Stomach (tissue), 8 donors: ENCODE measurements at regions not wholly inside any gene's neighbourhood (a gene's known extent, or its start where the extent isn't known, plus 50 kb on each side); places are given as distances from the start of the nearest gene placed in this dataset.
A peak's percentile ranks its signal among the peaks of the same experiment; 100 is the strongest.
"Not testable (repeated sequence)": the region's sequence is repeated elsewhere in the genome, so short reads cannot be mapped to it uniquely, and the experiment has no call there.

Source experiments
- DNase-seq, 2 donors: peaks; one replicate each; pipeline versions ENCODE4 v3.0.0 to v3.0.0-alpha.2; 2013 to 2019
- H3K27ac ChIP-seq, 5 donors: fragments of 200-600 bp in 4 of 5; sonication (generic) in 4 of 5; one replicate each; pipeline ENCODE4 v1.5.1; 2013 to 2019; ENCODE audit warnings: mild to moderate bottlenecking in 1 of 5, moderate library complexity in 1 of 5
- H3K27me3 ChIP-seq, 3 donors: fragments of 200-600 bp; sonication (generic); one replicate each; pipeline ENCODE4 v1.5.1; 2017 to 2019; ENCODE audit warnings: mixed run types in 1 of 3
- H3K36me3 ChIP-seq, 4 donors: fragments of 200-600 bp; sonication (generic); 1 replicate in 3 of 4; 2 replicates in 1 of 4; pipeline ENCODE4 v1.5.1; 2016 to 2019
- H3K4me1 ChIP-seq, 4 donors: fragments of 200-600 bp; sonication (generic); one replicate each; pipeline ENCODE4 v1.5.1; 2016 to 2019
- H3K4me3 ChIP-seq, 4 donors: fragments of 200-600 bp; sonication (generic) in 3 of 4; one replicate each; pipeline ENCODE4 v1.5.1; 2016 to 2019; ENCODE audit warnings: mild to moderate bottlenecking in 1 of 4
- H3K9me3 ChIP-seq, 4 donors: fragments of 200-600 bp; sonication (generic); one replicate each; pipeline ENCODE4 v1.5.1; 2016 to 2019
- EP300 ChIP-seq: sonication (generic); formaldehyde crosslinking; IDR thresholded peaks from one replicate; pipeline ENCODE4 v1.6.1; 2017; ENCODE audit warnings: antibody characterized with exemption
- POLR2A ChIP-seq, 4 donors: fragments of 450-650 bp; IDR thresholded peaks; one replicate each; pipeline ENCODE4 v1.6.1; 2016; ENCODE audit warnings: antibody characterized with exemption in 4 of 4, control low read depth in 2 of 4, mild to moderate bottlenecking in 1 of 4, moderate library complexity in 1 of 4
- POLR2AphosphoS5 ChIP-seq, 3 donors: sonication (generic); formaldehyde crosslinking; IDR thresholded peaks; one replicate each; pipeline ENCODE4 v1.6.1; 2016; ENCODE audit warnings: antibody characterized with exemption in 3 of 3
- WGBS, 5 donors: extraction: QIAGEN DNeasy Blood & Tissue Kit in 3 of 5; methylation state at CpG; one replicate each; pipeline versions ENCODE4 v1.1.5 to v1.1.7; 2013 to 2018; 5-methylcytosine and 5-hydroxymethylcytosine counted together
- intact Hi-C: fragments of 100-400 bp; cut with DNase I; formaldehyde crosslinking; loops from one replicate; pipeline ENCODE4 v1.15.1; 2023; ENCODE audit warnings: low total_unique reads
- TF ChIP-seq, protein P1 (sequence below), 7 experiments: fragments of 450-650 bp in 4 of 7; fragments of 200-600 bp in 3 of 7; sonication (generic) in 3 of 7; IDR thresholded peaks; one replicate each; pipeline ENCODE4 v1.5.1; 2016 to 2019; ENCODE audit warnings: antibody characterized with exemption in 7 of 7, control low read depth in 2 of 7, mild to moderate bottlenecking in 1 of 7
- donor health status: healthy with polysubstance abuse.
- donor health status: Bipolar disorder and iron deficiency.
- donor health status: healthy.

- H3K4me1 ChIP-seq: peaks cover 20 to 39% (median 28%) of the 10 kb centered on the region in 4 donors
- WGBS, 5 donors: 45 to 60% (median 52%) methylated on average over 4 to 5 of the region's 5 CpGs
- peak; percentile 55 to 63 for DNase-seq
- TF ChIP-seq, protein P1, sequence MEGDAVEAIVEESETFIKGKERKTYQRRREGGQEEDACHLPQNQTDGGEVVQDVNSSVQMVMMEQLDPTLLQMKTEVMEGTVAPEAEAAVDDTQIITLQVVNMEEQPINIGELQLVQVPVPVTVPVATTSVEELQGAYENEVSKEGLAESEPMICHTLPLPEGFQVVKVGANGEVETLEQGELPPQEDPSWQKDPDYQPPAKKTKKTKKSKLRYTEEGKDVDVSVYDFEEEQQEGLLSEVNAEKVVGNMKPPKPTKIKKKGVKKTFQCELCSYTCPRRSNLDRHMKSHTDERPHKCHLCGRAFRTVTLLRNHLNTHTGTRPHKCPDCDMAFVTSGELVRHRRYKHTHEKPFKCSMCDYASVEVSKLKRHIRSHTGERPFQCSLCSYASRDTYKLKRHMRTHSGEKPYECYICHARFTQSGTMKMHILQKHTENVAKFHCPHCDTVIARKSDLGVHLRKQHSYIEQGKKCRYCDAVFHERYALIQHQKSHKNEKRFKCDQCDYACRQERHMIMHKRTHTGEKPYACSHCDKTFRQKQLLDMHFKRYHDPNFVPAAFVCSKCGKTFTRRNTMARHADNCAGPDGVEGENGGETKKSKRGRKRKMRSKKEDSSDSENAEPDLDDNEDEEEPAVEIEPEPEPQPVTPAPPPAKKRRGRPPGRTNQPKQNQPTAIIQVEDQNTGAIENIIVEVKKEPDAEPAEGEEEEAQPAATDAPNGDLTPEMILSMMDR (IDR thresholded peaks at IDR 0.05): no peak
- TF ChIP-seq POLR2A (IDR thresholded peaks at IDR 0.05) (no peak), EP300 (no peak), POLR2AphosphoS5 (IDR thresholded peaks at IDR 0.05) (no peak)
- H3K27me3 ChIP-seq: no peaks in the 10 kb centered on the region
- H3K4me3 ChIP-seq: no peak overlapping the region
- intact Hi-C loops: no loop called here
- H3K36me3 ChIP-seq: no peaks in the 10 kb centered on the region
- H3K9me3 ChIP-seq: no peaks in the 10 kb centered on the region
- peak overlapping the region; percentile 28 to 68 (median 67) for H3K27ac ChIP-seq
Measured at GRCh38 chr2:42999391-42999841, 207.0 kb upstream of the HAAO start.

GRCh38 chr2:42998721-42999120 lies 206.3 kb upstream of the HAAO start:
- WGBS, 5 donors: 94 to 98% (median 96%) methylated on average over 10 of the region's 10 CpGs

DNA sequence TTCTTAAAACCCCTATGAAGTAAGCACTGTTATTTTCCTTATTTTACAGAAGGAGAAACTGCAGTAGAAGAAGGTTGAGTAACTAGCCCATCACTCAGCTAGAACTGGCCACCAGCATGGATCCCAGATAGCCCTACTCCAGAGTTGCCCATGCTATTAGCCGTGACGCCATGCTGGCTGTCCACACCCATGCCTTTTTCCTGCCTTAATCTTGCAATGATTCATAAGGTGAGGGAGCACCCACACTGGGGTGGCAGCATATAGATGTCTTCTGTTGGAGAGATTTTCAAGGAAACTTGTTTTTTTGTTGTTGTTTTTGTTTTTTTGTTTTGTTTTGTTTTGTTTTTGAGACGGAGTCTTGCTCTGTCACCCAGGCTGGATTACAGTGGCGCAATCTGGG lies 204.1 kb upstream of the HAAO start:
- peak in 1 of 2 donors; percentile 25 for DNase-seq
- WGBS, 5 donors: 80 to 96% (median 93%) methylated on average over 4 of the region's 4 CpGs
- H3K27ac ChIP-seq: no peak overlapping the region
- no peak overlapping the region for H3K4me3 ChIP-seq
- intact Hi-C loops: no loop called here
- H3K9me3 ChIP-seq: no peaks in the 10 kb centered on the region
- TF ChIP-seq POLR2A (IDR thresholded peaks at IDR 0.05) (no peak), POLR2AphosphoS5 (IDR thresholded peaks at IDR 0.05) (no peak), EP300 (no peak)
- TF ChIP-seq, protein P1 (IDR thresholded peaks at IDR 0.05): no peak
- no peaks in the 10 kb centered on the region for H3K27me3 ChIP-seq
- no peaks in the 10 kb centered on the region for H3K36me3 ChIP-seq
- peaks cover 13 to 22% (median 15%) of the 10 kb centered on the region in 4 donors for H3K4me1 ChIP-seq

More at GRCh38 chr2:42998721-42999120, 206.3 kb upstream of the HAAO start:
- Histone ChIP-seq H3K4me1 (peaks cover 16 to 35% (median 25%) of the 10 kb centered on the region in 4 donors), H3K9me3 (no peaks in the 10 kb centered on the region), H3K27me3 (no peaks in the 10 kb centered on the region), H3K36me3 (no peaks in the 10 kb centered on the region), H3K27ac (peak overlapping the region in 4 of 5 donors; percentile 59 to 68 (median 68)), H3K4me3 (no peak overlapping the region)
- TF ChIP-seq, protein P1 (IDR thresholded peaks at IDR 0.05): no peak
- no peak for TF ChIP-seq POLR2A (IDR thresholded peaks at IDR 0.05)
- TF ChIP-seq EP300: no peak
- TF ChIP-seq POLR2AphosphoS5 (IDR thresholded peaks at IDR 0.05): no peak
- intact Hi-C loops: no loop called here
- DNase-seq: no peak

DNA sequence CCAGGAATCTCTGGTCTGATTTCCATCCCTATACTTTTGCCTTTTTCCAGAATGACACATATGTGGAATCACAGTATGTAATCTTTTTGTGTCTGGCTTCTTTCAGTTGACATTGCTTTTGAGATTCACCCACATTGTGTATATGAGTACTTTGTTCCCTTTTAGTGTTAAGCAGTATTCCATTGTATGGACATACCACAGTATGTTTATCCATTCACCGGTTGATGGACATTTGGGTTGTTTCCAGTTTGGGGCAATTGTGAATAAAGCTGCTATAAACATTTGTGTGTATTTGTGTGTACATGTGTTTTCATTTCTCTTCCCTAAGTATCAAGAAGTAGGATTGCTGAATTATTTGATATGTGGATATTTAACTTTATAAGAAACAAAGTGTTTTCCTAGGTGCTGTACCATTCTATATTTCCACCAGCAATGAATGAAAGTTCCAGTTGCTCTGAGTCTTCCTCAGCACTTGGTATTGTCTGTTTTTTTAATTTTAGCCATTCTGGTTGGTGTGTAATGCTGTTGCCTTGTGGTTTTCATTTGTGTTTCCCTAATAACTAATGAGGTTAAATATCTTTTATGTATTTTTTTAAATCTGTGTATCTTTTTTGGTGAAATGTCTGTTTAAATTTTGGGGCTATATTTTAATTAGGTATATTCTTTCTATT lies 203.5 kb upstream of the HAAO start:
- intact Hi-C loops: no loop called here
- no peak overlapping the region for H3K4me3 ChIP-seq
- no peak for DNase-seq
- TF ChIP-seq, protein P1 (IDR thresholded peaks at IDR 0.05): no peak
- TF ChIP-seq POLR2A (IDR thresholded peaks at IDR 0.05): no peak
- no peak overlapping the region for H3K27ac ChIP-seq
- H3K9me3 ChIP-seq: no peaks in the 10 kb centered on the region
- WGBS, 5 donors: 93 to 100% (median 97%) methylated on average over 1 of the region's 1 CpG
- H3K27me3 ChIP-seq: no peaks in the 10 kb centered on the region
- H3K4me1 ChIP-seq: peaks cover 13 to 22% (median 15%) of the 10 kb centered on the region in 4 donors
- H3K36me3 ChIP-seq: no peaks in the 10 kb centered on the region

- H3K4me3 ChIP-seq, intact Hi-C loops, DNase-seq, H3K4me1 ChIP-seq, H3K27me3 ChIP-seq, H3K27ac ChIP-seq, H3K9me3 ChIP-seq, H3K36me3 ChIP-seq: not testable (repeated sequence)
- 82 to 94% (median 90%) methylated on average over 19 to 35 of the region's 37 CpGs for WGBS, 5 donors
Measured at GRCh38 chr2:42989283-42990081, 197.1 kb upstream of the HAAO start.

DNA sequence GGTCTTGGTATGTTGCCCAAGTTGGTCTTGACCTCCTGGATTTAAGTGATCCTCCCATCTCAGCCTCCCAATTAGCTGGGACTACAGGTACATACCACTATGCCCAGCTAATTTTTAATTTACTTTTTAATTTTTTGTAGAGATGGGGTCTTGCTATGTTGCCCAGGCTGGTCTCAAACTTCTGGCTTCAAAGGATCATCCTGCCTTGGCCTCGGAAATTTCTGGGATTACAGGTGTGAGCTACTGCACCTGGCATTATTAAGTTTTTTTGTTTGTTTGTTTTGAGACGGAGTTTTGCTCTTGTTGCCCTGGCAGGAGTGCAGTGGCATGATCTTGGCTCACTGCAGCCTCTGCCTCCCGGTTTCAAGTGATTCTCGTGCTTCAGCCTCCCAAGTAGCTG lies 195.7 kb upstream of the HAAO start:
- 57 to 82% (median 64%) methylated on average over 4 of the region's 4 CpGs for WGBS, 5 donors
- H3K27me3 ChIP-seq, intact Hi-C loops, H3K4me3 ChIP-seq, H3K27ac ChIP-seq, H3K36me3 ChIP-seq, DNase-seq, H3K9me3 ChIP-seq, H3K4me1 ChIP-seq: not testable (repeated sequence)
